ENCODE measurements at regions not wholly inside any gene's neighbourhood (a gene's known extent, or its start where the extent isn't known, plus 50 kb on each side); places are given as distances from the start of the nearest gene placed in this dataset.

- Mint-ChIP-seq H3K27me3 (ENCODE audit: unreplicated experiment) (no peaks in the 10 kb centered on the region), H3K4me1 (ENCODE audit: unreplicated experiment) (peaks cover 4% of the 10 kb centered on the region), H3K36me3 (ENCODE audit: low read depth, unreplicated experiment) (no peaks in the 10 kb centered on the region), H3K9me3 (ENCODE audit: unreplicated experiment) (no peaks in the 10 kb centered on the region), H3K4me3 (ENCODE audit: unreplicated experiment) (no peak overlapping the region), H3K27ac (ENCODE audit: unreplicated experiment) (no peak overlapping the region)
- no peak for TF ChIP-seq CTCF (IDR thresholded peaks at IDR 0.05; ENCODE audit: unreplicated experiment)
- DNase-seq (ENCODE audit: low spot score) = no peak
Measured at GRCh38 chr6:145258122-145258521, 477.2 kb downstream of the EPM2A start.

DNA sequence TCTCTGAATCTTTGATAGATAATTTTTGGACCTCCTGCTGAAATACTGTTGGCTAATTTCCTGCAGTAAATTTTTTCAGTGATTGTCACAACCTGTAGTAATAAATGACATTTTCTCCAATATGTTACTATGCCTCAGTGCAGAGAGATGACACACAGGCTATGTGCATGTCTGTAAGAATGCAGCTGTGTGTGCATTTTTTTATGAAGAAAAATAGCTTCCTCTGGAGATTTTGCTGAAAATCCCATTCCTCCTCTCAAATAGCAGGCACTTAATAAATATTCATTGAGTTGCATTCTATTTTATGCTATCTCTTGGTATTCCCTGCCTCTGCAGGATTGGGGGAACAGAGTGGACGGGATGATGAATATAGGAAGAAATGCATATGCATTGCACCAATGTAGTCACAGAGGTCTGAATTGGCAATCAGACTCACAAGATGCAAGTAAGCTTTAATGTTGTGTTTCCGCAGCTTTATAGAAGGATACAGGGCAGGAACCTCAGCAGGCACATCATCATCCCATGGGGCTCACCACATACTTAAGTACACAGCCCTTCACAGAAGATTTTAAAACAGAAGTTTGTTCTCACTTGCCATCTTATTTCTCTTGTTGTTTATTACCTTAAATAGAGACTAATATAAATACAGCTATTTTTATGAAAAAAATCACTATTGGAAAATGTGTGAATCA is 474.7 kb downstream of the EPM2A start:
- DNase-seq (ENCODE audit: low spot score) = no peak
- H3K27ac Mint-ChIP-seq (ENCODE audit: unreplicated experiment) = no peak overlapping the region
- no peaks in the 10 kb centered on the region for H3K9me3 Mint-ChIP-seq (ENCODE audit: unreplicated experiment)
- H3K36me3 Mint-ChIP-seq (ENCODE audit: low read depth, unreplicated experiment) = no peaks in the 10 kb centered on the region
- peaks cover 4% of the 10 kb centered on the region for H3K4me1 Mint-ChIP-seq (ENCODE audit: unreplicated experiment)
- no peak for TF ChIP-seq CTCF (IDR thresholded peaks at IDR 0.05; ENCODE audit: unreplicated experiment)
- H3K27me3 Mint-ChIP-seq (ENCODE audit: unreplicated experiment) = no peaks in the 10 kb centered on the region
- no peak overlapping the region for H3K4me3 Mint-ChIP-seq (ENCODE audit: unreplicated experiment)

DNA sequence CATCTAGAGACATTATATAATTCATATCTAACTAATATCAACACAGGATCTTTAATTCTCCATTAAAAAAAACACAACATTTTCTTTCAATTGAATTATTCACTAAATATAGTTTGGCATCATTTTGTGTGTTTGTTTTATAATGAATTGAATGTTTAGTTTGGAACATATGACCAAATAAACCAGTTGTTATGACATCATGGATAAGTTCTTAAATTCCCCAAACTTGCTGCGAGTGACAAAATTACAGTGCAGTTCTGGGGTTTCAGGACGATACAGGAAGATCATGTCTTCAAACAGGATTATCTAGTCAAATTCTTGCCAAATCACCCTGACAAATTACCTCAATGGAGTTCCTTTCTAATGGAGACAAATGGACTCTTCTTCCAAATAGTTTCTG is 473.6 kb downstream of the EPM2A start:
- no peak for TF ChIP-seq CTCF (IDR thresholded peaks at IDR 0.05; ENCODE audit: unreplicated experiment)
- Mint-ChIP-seq H3K27me3 (ENCODE audit: unreplicated experiment) (no peaks in the 10 kb centered on the region), H3K36me3 (ENCODE audit: low read depth, unreplicated experiment) (no peaks in the 10 kb centered on the region), H3K27ac (ENCODE audit: unreplicated experiment) (no peak overlapping the region), H3K4me1 (ENCODE audit: unreplicated experiment) (peaks cover 4% of the 10 kb centered on the region), H3K4me3 (ENCODE audit: unreplicated experiment) (no peak overlapping the region), H3K9me3 (ENCODE audit: unreplicated experiment) (no peaks in the 10 kb centered on the region)
- no peak for DNase-seq (ENCODE audit: low spot score)

DNA sequence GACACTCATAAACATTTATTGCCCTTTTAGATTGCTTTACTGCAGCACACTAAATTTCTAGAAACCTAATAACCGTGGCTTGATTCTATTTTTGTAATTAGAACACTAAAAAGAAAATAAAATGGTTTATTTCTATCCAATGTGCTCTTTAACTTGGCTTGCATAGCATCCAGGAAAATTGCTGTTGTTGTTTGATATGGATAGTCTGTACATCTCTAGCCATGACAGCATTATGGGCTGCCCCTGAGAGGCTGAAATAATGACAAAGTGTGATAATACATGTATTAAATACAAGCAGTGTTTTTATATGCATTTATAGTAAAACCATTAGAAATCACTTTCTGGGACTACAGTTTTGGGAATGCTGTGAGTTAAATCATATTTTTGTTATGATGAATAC is 472.5 kb downstream of the EPM2A start:
- Mint-ChIP-seq H3K4me3 (ENCODE audit: unreplicated experiment) (no peak overlapping the region), H3K27me3 (ENCODE audit: unreplicated experiment) (no peaks in the 10 kb centered on the region), H3K27ac (ENCODE audit: unreplicated experiment) (no peak overlapping the region), H3K9me3 (ENCODE audit: unreplicated experiment) (no peaks in the 10 kb centered on the region), H3K36me3 (ENCODE audit: low read depth, unreplicated experiment) (no peaks in the 10 kb centered on the region), H3K4me1 (ENCODE audit: unreplicated experiment) (peaks cover 4% of the 10 kb centered on the region)
- TF ChIP-seq CTCF (IDR thresholded peaks at IDR 0.05; ENCODE audit: unreplicated experiment) = no peak
- DNase-seq (ENCODE audit: low spot score) = no peak

GRCh38 chr6:145263778-145264211 is 471.5 kb downstream of the EPM2A start:
- Mint-ChIP-seq H3K4me3 (ENCODE audit: unreplicated experiment) (no peak overlapping the region), H3K36me3 (ENCODE audit: low read depth, unreplicated experiment) (no peaks in the 10 kb centered on the region), H3K4me1 (ENCODE audit: unreplicated experiment) (peaks cover 3% of the 10 kb centered on the region), H3K27ac (ENCODE audit: unreplicated experiment) (no peak overlapping the region), H3K9me3 (ENCODE audit: unreplicated experiment) (no peaks in the 10 kb centered on the region), H3K27me3 (ENCODE audit: unreplicated experiment) (no peaks in the 10 kb centered on the region)
- DNase-seq (ENCODE audit: low spot score) = no peak
- TF ChIP-seq CTCF (IDR thresholded peaks at IDR 0.05; ENCODE audit: unreplicated experiment) = no peak

All from endothelial cell (in vitro differentiated cells).